IMR-90 (cell line): ENCODE measurements at regions not wholly inside any gene's neighbourhood (a gene's known extent, or its start where the extent isn't known, plus 50 kb on each side); places are given as distances from the start of the nearest gene placed in this dataset.

Experiments
- ATAC-seq: fragments of 200-7000 bp; cut with Tn5 transposase; 2 replicates; pipeline ENCODE4 v1.9.1; 2020; ENCODE audit warnings: low read depth, mild to moderate bottlenecking, moderate library complexity
- BruUV-seq: library from RNA; stranded (reverse); fragments of 400-500 nt; replicated peaks from 2 replicates; lab custom pipeline; 2021; lab: Mats Ljungman, UMichigan
- CTCF ChIA-PET: fragments of 300-600 bp; formaldehyde crosslinking; extraction: SDS; loops from one replicate; lab custom pipeline; 2021; ENCODE audit warnings: antibody characterized with exemption; lab: Yijun Ruan, JAX
- POLR2A ChIA-PET: fragments of 300-600 bp; sonication (Branson Sonifier 250); formaldehyde crosslinking; loops from one replicate; lab custom pipeline; 2022; ENCODE audit warnings: antibody characterized with exemption; ENCODE audit not compliant: unreplicated experiment; lab: Charles Lee
- DNase-seq: peaks from one replicate; pipeline ENCODE4 v3.0.0; 2013
- H2AFZ ChIP-seq: replicated peaks from 2 replicates; pipeline ENCODE3; 2013; ENCODE audit warnings: low read length, mild to moderate bottlenecking; ENCODE audit not compliant: poor library complexity
- H2AK5ac ChIP-seq: 2 replicates; pipeline ENCODE4 v1.6.1; 2013; ENCODE audit warnings: low read depth, low read length, inconsistent platforms
- H2AK9ac ChIP-seq: replicated peaks from 2 replicates; pipeline ENCODE3; 2013; ENCODE audit warnings: mild to moderate bottlenecking, low read depth, low read length, moderate library complexity; ENCODE audit not compliant: poor library complexity
- H2BK120ac ChIP-seq: 2 replicates; pipeline ENCODE4 v1.6.1; 2013; ENCODE audit warnings: low read depth, low read length, inconsistent platforms
- H2BK15ac ChIP-seq: 3 replicates; pipeline ENCODE4 v1.6.1; 2013; ENCODE audit warnings: low read depth, low read length, inconsistent platforms
- H2BK20ac ChIP-seq: 2 replicates; pipeline ENCODE4 v1.6.1; 2013; ENCODE audit warnings: low read depth, mild to moderate bottlenecking, inconsistent platforms, low read length, moderate library complexity
- H2BK5ac ChIP-seq: 2 replicates; pipeline ENCODE4 v1.6.1; 2013; ENCODE audit warnings: mild to moderate bottlenecking, low read depth, low read length, inconsistent platforms; ENCODE audit not compliant: poor library complexity, severe bottlenecking
- H3K14ac ChIP-seq: replicated peaks from 2 replicates; pipeline ENCODE4 v1.6.1; 2013; ENCODE audit warnings: low read depth, low read length, inconsistent platforms
- H3K18ac ChIP-seq: 2 replicates; pipeline ENCODE4 v1.6.1; 2013; ENCODE audit warnings: low read depth, low read length, control low read depth
- H3K23ac ChIP-seq: 2 replicates; pipeline ENCODE4 v1.6.1; 2013; ENCODE audit warnings: low read depth, low read length, inconsistent platforms
- H3K27ac ChIP-seq: 2 replicates; pipeline ENCODE4 v1.5.1; 2013; ENCODE audit warnings: mild to moderate bottlenecking, control low read depth, low read length; ENCODE audit not compliant: insufficient read depth
- H3K27me3 ChIP-seq: 2 replicates; pipeline ENCODE4 v1.6.1; 2013; ENCODE audit warnings: low read length; ENCODE audit not compliant: control insufficient read depth, insufficient read depth
- H3K36me3 ChIP-seq: 2 replicates; pipeline ENCODE4 v1.6.1; 2013; ENCODE audit warnings: low read length, mixed read lengths; ENCODE audit not compliant: control insufficient read depth, insufficient read depth
- H3K4ac ChIP-seq: 2 replicates; pipeline ENCODE4 v1.6.1; 2013; ENCODE audit warnings: low read depth, low read length, inconsistent platforms
- H3K4me1 ChIP-seq: 2 replicates; pipeline ENCODE4 v1.6.1; 2013; ENCODE audit warnings: low read length, mixed read lengths; ENCODE audit not compliant: control insufficient read depth, insufficient read depth
- H3K4me2 ChIP-seq: 2 replicates; pipeline ENCODE4 v1.6.1; 2013; ENCODE audit warnings: low read depth, mild to moderate bottlenecking, control low read depth, low read length, moderate library complexity
- H3K4me3 ChIP-seq: 2 replicates; pipeline ENCODE4 v1.5.1; 2013; ENCODE audit warnings: low read depth, mild to moderate bottlenecking, control low read depth, low read length, moderate library complexity; ENCODE audit not compliant: insufficient read depth
- H3K56ac ChIP-seq: 2 replicates; pipeline ENCODE4 v1.6.1; 2013; ENCODE audit warnings: low read length, inconsistent platforms; ENCODE audit not compliant: insufficient read depth; ENCODE audit errors: extremely low read depth
- H3K79me1 ChIP-seq, 2 experiments: 2 replicates each; pipeline ENCODE4 v1.6.1; 2013; ENCODE audit warnings: low read length in 2 of 2, inconsistent platforms in 1 of 2, low read depth in 1 of 2
- H3K9ac ChIP-seq: 2 replicates; pipeline ENCODE4 v1.6.1; 2013; ENCODE audit warnings: low read depth, low read length, control low read depth
- H3K9me1 ChIP-seq: 2 replicates; pipeline ENCODE4 v1.6.1; 2013; ENCODE audit warnings: low read length, inconsistent platforms; ENCODE audit not compliant: insufficient read depth
- H3K9me3 ChIP-seq: 2 replicates; pipeline ENCODE4 v1.6.1; 2013; ENCODE audit warnings: low read length; ENCODE audit not compliant: control insufficient read depth, insufficient read depth
- H4K20me1 ChIP-seq: 2 replicates; pipeline ENCODE4 v1.6.1; 2013; ENCODE audit warnings: low read length, inconsistent platforms; ENCODE audit not compliant: insufficient read depth
- H4K5ac ChIP-seq: 2 replicates; pipeline ENCODE4 v1.6.1; 2013; ENCODE audit warnings: mild to moderate bottlenecking, low read depth, low read length, control low read depth
- H4K8ac ChIP-seq, 2 experiments: 2 replicates each; pipeline ENCODE4 v1.6.1; 2013; ENCODE audit warnings: low read depth in 2 of 2, low read length in 2 of 2, control low read depth in 1 of 2, inconsistent platforms in 1 of 2
- H4K91ac ChIP-seq: 2 replicates; pipeline ENCODE4 v1.6.1; 2013; ENCODE audit warnings: low read depth, low read length, inconsistent platforms; ENCODE audit not compliant: insufficient read depth
- CEBPB ChIP-seq: IDR thresholded peaks from 2 replicates; pipeline ENCODE4 v1.6.1; 2012; ENCODE audit warnings: low read depth, low read length, improper control_type of control experiment
- CHD1 ChIP-seq: IDR thresholded peaks from 2 replicates; pipeline ENCODE4 v1.6.1; 2012; ENCODE audit warnings: low read depth, low read length, improper control_type of control experiment
- MAFK ChIP-seq: IDR thresholded peaks from 2 replicates; pipeline ENCODE4 v1.6.1; 2012; ENCODE audit warnings: low read depth, low read length, improper control_type of control experiment
- MXI1 ChIP-seq: IDR thresholded peaks from 2 replicates; pipeline ENCODE4 v1.6.1; 2012; ENCODE audit warnings: low read depth, mild to moderate bottlenecking, low read length, moderate library complexity, borderline replicate concordance
- RCOR1 ChIP-seq: IDR thresholded peaks from 2 replicates; pipeline ENCODE4 v1.6.1; 2012; ENCODE audit warnings: mild to moderate bottlenecking, low read length, improper control_type of control experiment; ENCODE audit not compliant: insufficient replicate concordance
- WGBS, 2 experiments: methylation state at CpG; one replicate each; pipeline versions ENCODE4 v1.1.5 to v1.1.7; 2013; ENCODE audit warnings: missing lambda C conversion rate in 2 of 2; ENCODE audit not compliant: insufficient read length in 1 of 2; ENCODE audit errors: extremely low coverage in 2 of 2; 5-methylcytosine and 5-hydroxymethylcytosine counted together
- dilution Hi-C: fragments of 300-500 bp; cut with HindIII; formaldehyde crosslinking; loops from one replicate; pipeline ENCODE4 v1.14.3; 2018; ENCODE audit warnings: low sequenced_read_pairs; ENCODE audit not compliant: unreplicated experiment
- in situ Hi-C: fragments of 300-500 bp; cut with MboI; formaldehyde crosslinking; loops from 3 replicates; pipeline ENCODE4 v1.14.3; 2019; ENCODE audit warnings: low sequenced_read_pairs, inconsistent platforms, mixed read lengths
- intact Hi-C: fragments of 100-400 bp; cut with micrococcal nuclease; formaldehyde crosslinking; loops from 2 replicates; pipeline ENCODE4 v1.10.0; 2022

GRCh38 chr16:86039606-86040005 lies 140.6 kb downstream of the IRF8 start:
- H4K5ac ChIP-seq: no peak overlapping the region
- H3K79me1 ChIP-seq: no peaks in the 10 kb centered on the region
- WGBS, 2 experiments: no CpG with 5 or more reads among the region's 12 CpGs
- no peak overlapping the region for H3K14ac ChIP-seq
- H3K9me3 ChIP-seq: no peaks in the 10 kb centered on the region
- H2BK120ac ChIP-seq: no peak overlapping the region
- H2AFZ ChIP-seq: no peak overlapping the region
- H3K36me3 ChIP-seq: no peaks in the 10 kb centered on the region
- no peak overlapping the region for H3K9ac ChIP-seq
- H2BK15ac ChIP-seq: no peak overlapping the region
- intact Hi-C loops (no loop called here), in situ Hi-C loops (no loop called here), dilution Hi-C loops (no loop called here)
- H2BK5ac ChIP-seq: no peak overlapping the region
- no peak overlapping the region for H3K4me3 ChIP-seq
- H3K9me1 ChIP-seq: no peaks in the 10 kb centered on the region; the same call in 1 of the 2 replicates
- ChIA-PET POLR2A (no interaction called here), CTCF (no interaction called here)
- H3K4me2 ChIP-seq: no peak overlapping the region
- H3K4me1 ChIP-seq: no peaks in the 10 kb centered on the region; the same call in 1 of the 2 replicates
- H4K20me1 ChIP-seq: no peaks in the 10 kb centered on the region
- H3K56ac ChIP-seq: no peak overlapping the region
- no peak overlapping the region for H3K27ac ChIP-seq
- peaks cover 43% of the 10 kb centered on the region for H3K27me3 ChIP-seq
- H2BK20ac ChIP-seq: no peak overlapping the region
- no peak overlapping the region for H4K8ac ChIP-seq
- no peak overlapping the region for H2AK5ac ChIP-seq
- no peak overlapping the region for H3K23ac ChIP-seq
- TF ChIP-seq CHD1 (no peak), CEBPB (no peak), RCOR1 (no peak), MAFK (no peak), MXI1 (no peak)
- H3K4ac ChIP-seq: no peak overlapping the region
- DNase-seq: no peak
- H3K18ac ChIP-seq: no peak overlapping the region
- no peak overlapping the region for H2AK9ac ChIP-seq
- H4K91ac ChIP-seq: no peak overlapping the region
- BruUV-seq: no TSS peak
- ATAC-seq: no peak
